Adipocyte (in vitro differentiated cells): ENCODE measurements at regions not wholly inside any gene's neighbourhood (a gene's known extent, or its start where the extent isn't known, plus 50 kb on each side); places are given as distances from the start of the nearest gene placed in this dataset.

Experiments used
- DNase-seq: peaks from one replicate; pipeline ENCODE4 v3.0.0-alpha.2; 2015; ENCODE audit warnings: low read depth
- H3K27me3 ChIP-seq: replicated peaks from 2 replicates; pipeline ENCODE4 v1.7.0; 2013; ENCODE audit warnings: mild to moderate bottlenecking, low read length, moderate library complexity; ENCODE audit not compliant: control insufficient read depth, insufficient read depth
- H3K36me3 ChIP-seq: 2 replicates; pipeline ENCODE4 v1.7.0; 2013; ENCODE audit warnings: low read length, mild to moderate bottlenecking, moderate library complexity; ENCODE audit not compliant: control insufficient read depth, insufficient read depth, severe bottlenecking
- H3K4me1 ChIP-seq: 2 replicates; pipeline ENCODE4 v1.7.0; 2013; ENCODE audit warnings: mild to moderate bottlenecking, low read length, moderate library complexity; ENCODE audit not compliant: control insufficient read depth, insufficient read depth
- H3K4me3 ChIP-seq: 2 replicates; pipeline ENCODE4 v1.7.0; 2013; ENCODE audit warnings: mild to moderate bottlenecking, low read length, moderate library complexity
- H3K9ac ChIP-seq: 2 replicates; pipeline ENCODE4 v1.7.0; 2013; ENCODE audit warnings: mild to moderate bottlenecking, low read length, moderate library complexity
- H3K9me3 ChIP-seq: 2 replicates; pipeline ENCODE4 v1.7.0; 2013; ENCODE audit warnings: mild to moderate bottlenecking, low read length, moderate library complexity; ENCODE audit not compliant: control insufficient read depth

DNA sequence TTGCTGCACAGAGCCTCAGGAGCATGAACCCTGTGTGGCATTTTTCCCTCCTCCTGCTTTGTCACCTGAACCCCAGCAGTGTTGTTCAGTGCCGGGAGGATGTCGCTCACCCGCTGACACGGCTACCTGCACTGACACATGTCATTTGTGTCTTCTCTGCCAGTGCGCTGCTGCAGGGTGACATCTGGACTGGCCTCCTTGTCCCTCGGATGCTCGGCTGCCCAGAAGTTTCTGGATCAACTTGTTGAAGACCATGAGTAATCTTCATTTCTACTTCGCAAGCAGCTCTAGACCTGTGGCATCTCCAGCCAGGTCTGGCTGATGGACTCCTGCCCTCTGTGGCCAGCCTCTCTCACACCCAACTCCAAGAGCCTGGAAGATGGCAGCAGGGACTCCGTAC lies 311.1 kb upstream of the C2CD4B start:
- H3K4me1 ChIP-seq: peaks cover 51% of the 10 kb centered on the region
- H3K4me3 ChIP-seq: no peak overlapping the region
- H3K36me3 ChIP-seq: peaks cover 14% of the 10 kb centered on the region
- H3K27me3 ChIP-seq: no peaks in the 10 kb centered on the region
- no peaks in the 10 kb centered on the region for H3K9me3 ChIP-seq
- H3K9ac ChIP-seq: peak overlapping the region; percentile 62
- no peak for DNase-seq

DNA sequence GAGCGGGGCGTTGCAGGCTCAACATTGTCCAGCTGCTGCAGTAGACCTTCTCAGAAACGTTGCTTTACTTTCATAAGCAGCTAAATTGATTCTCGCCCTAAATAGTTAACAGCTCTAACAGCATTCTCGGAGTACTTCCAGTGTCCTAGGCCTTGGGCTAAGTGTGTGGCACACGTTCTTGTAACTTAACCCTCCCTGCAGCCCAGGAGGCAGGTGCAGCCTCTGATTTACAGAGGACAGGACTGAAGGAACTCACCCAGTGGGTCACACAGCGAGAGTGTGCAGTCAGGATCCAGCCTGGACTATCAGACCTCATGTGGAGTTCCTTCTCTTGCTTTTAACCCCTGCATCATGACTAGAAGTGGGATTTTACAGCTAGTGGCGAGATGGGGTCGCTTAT lies 312.8 kb upstream of the C2CD4B start:
- no peak for DNase-seq

DNA sequence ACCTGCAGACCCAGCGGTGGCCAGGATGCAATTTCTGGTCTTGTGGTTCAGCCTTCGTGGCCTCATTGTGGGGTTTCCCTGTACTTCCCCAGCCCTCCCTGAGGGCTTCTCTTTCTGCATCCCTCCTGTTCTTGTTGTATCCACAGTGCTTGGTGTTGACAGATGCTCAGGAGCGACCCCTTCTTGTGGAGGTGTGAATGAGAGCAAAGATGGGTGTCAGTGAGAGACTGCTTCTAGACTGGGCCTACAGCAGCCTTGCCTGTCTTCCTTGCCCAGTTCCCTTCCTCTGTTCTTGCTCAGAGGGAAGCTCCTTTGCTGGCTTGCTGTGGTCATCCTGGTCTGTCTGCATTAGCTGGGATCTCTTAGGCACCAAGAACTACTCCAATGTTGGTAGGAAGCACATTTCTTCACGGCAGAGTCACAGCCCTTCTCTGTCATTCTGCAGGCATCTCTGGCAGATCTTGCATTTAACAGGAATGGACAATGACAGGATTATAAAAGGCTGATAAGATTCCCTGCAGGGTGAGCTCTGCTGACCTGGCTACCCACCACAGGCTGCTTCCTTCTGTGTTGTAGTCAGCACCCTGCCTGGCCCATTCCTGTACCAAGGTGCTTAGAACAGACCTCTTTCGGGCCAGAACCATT lies 317.8 kb upstream of the C2CD4B start:
- peak overlapping the region; percentile 41 for H3K4me3 ChIP-seq

More for the DNA sequence above, 312.8 kb upstream of the C2CD4B start:
- Histone ChIP-seq H3K9me3 (no peaks in the 10 kb centered on the region), H3K9ac (no peak overlapping the region), H3K36me3 (peaks cover 16% of the 10 kb centered on the region), H3K27me3 (no peaks in the 10 kb centered on the region), H3K4me3 (no peak overlapping the region), H3K4me1 (peaks cover 39% of the 10 kb centered on the region)

DNA sequence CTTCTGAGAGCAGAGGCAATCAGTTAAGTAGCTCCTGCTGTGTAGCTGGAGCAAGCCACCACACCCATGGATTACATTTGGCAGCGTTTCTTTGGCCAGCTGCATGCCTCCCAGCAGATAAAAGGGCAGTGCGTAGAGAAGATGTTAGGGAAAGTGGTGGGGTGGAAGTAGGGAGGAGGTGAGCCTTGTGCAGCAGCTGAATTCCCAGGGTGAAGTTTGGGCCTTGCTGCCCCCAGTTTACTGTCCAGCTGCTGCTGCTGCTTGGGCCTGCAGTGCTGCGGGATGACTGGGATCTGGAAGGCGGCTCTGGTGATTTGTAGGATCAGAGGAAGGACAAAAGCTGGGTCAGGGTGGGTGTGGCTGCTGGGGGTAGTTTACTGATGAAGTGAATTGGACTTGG lies 318.7 kb upstream of the C2CD4B start:
- Histone ChIP-seq H3K9me3 (no peaks in the 10 kb centered on the region), H3K9ac (peak overlapping the region; percentile 62), H3K36me3 (peaks cover 5% of the 10 kb centered on the region), H3K4me1 (peaks cover 53% of the 10 kb centered on the region), H3K4me3 (no peak overlapping the region), H3K27me3 (no peaks in the 10 kb centered on the region)
- DNase-seq: peak; percentile 57

More for the DNA sequence above, 317.8 kb upstream of the C2CD4B start:
- peak; percentile 18 for DNase-seq
- H3K9ac ChIP-seq: peak overlapping the region; percentile 62
- no peaks in the 10 kb centered on the region for H3K9me3 ChIP-seq
- H3K27me3 ChIP-seq: no peaks in the 10 kb centered on the region
- H3K36me3 ChIP-seq: peaks cover 5% of the 10 kb centered on the region
- peaks cover 44% of the 10 kb centered on the region for H3K4me1 ChIP-seq

DNA sequence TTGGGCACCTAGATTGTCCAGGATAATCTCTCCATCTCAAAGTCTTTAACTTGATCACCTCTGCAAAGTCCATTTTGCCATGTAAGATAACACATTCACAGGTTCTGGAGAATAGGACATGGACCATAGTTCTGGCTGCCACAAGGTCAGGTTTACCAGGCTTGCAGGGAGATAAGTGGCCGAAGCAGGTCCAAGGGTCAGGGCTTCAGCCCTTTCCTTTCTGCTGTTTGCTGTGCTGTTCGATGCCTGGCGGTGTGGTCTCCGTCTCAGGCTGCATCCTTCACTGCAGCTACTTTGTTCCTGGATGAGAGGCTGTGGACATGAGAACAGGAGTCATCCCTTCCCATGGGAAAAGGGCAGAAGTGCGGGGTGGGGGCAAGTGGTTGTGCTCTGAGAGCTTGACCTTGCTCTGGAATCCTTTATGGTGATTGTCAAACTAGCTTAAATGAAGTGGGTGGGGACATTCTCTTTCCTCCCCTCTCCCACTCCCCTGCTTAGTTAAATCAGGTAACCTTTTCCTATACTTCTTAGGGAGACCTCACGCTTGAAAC lies 320.2 kb upstream of the C2CD4B start:
- DNase-seq: no peak
- Histone ChIP-seq H3K9ac (peak overlapping the region; percentile 53), H3K9me3 (no peaks in the 10 kb centered on the region), H3K4me1 (peaks cover 53% of the 10 kb centered on the region), H3K27me3 (no peaks in the 10 kb centered on the region), H3K4me3 (peak overlapping the region; percentile 2), H3K36me3 (peaks cover 5% of the 10 kb centered on the region)

DNA sequence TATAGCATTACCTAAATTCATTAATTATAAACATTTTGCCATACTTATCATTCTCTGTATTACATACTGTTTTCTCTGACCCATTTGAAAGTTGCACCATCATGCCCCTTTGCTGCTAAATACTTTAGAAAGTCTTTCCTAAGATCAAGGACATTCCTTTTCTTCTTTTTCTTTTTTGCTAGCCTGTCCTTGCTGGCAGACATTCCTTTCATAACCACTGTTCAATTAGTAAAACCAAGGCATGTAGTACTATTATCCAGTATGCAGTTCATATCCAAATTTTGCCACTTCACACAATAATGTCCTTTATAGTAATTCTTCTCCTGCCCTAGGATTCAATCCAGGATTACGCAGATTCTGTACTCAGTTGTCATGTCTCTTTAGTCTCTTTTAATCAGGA lies 321.0 kb upstream of the C2CD4B start:
- Histone ChIP-seq H3K36me3 (peaks cover 2% of the 10 kb centered on the region), H3K4me1 (peaks cover 53% of the 10 kb centered on the region), H3K4me3 (peak overlapping the region; percentile 2), H3K9ac (peak overlapping the region; percentile 53), H3K27me3 (no peaks in the 10 kb centered on the region), H3K9me3 (no peaks in the 10 kb centered on the region)
- DNase-seq: peak; percentile 81

DNA sequence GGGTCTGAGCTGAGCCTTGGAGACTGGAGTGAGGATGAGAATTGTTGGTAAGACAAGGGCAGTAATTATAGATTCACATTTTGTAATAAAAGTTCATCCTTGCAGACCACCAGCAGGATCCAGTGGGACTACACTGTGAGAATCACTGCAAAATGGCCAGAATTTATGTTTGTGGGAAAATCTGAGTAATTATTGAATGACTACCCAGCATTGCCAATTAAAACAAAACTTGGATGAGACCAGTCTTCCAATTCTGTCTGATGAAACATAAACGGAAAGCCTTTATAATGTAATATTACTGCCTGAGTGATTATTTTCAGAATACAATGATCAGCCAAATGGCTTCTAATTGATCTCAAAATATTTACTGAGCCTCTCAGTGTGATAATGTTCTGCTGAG lies 323.3 kb upstream of the C2CD4B start:
- H3K4me3 ChIP-seq: no peak overlapping the region
- H3K27me3 ChIP-seq: no peaks in the 10 kb centered on the region
- peak overlapping the region; percentile 1 for H3K9ac ChIP-seq
- H3K4me1 ChIP-seq: peaks cover 57% of the 10 kb centered on the region
- DNase-seq: no peak
- H3K36me3 ChIP-seq: no peaks in the 10 kb centered on the region
- no peaks in the 10 kb centered on the region for H3K9me3 ChIP-seq

DNA sequence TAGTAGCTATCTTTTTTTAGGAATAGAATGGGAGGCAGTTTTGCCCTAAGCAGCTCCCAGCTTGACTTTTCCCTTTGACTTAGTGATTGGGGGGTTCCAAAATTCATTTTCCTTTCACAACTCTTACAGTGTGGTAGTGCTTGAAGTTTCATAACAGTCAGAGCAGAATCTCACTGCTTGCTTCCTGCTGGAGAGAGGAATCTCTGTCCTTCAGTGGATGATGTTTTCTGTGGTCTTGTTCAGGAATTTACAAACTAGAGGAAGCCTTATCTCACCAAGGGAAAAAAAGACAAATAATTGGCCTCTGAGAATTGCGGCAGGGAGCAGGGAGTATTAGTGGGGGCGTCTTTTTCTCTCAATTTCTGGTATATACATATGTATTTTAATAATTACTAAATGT lies 326.6 kb upstream of the C2CD4B start:
- DNase-seq: peak; percentile 40
- Histone ChIP-seq H3K9me3 (no peaks in the 10 kb centered on the region), H3K9ac (peak overlapping the region; percentile 59), H3K4me3 (no peak overlapping the region), H3K36me3 (no peaks in the 10 kb centered on the region), H3K27me3 (no peaks in the 10 kb centered on the region), H3K4me1 (peaks cover 54% of the 10 kb centered on the region)

DNA sequence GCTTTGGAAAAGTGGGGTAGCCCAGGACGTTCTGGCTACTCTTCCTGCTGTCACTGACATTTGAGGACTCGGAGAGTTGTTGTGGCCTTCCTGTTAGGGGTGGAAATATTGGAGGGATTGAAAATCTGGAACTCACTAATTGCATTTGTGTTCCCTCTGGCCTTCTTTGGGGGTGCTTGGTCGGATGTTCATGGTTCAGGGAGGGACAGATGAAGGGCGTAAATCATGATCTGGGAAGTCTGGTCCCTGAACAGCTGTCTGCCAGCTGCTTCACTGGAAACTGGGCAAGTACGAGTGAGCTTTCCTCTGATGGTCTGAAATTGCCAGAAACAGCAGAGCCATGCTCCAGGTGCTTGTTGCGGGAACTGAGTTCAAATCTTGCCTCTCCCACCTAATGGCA lies 327.8 kb upstream of the C2CD4B start:
- no peak overlapping the region for H3K9ac ChIP-seq
- H3K36me3 ChIP-seq: no peaks in the 10 kb centered on the region
- H3K4me3 ChIP-seq: no peak overlapping the region
- DNase-seq: no peak
- H3K27me3 ChIP-seq: no peaks in the 10 kb centered on the region
- peaks cover 64% of the 10 kb centered on the region for H3K4me1 ChIP-seq
- no peaks in the 10 kb centered on the region for H3K9me3 ChIP-seq

DNA sequence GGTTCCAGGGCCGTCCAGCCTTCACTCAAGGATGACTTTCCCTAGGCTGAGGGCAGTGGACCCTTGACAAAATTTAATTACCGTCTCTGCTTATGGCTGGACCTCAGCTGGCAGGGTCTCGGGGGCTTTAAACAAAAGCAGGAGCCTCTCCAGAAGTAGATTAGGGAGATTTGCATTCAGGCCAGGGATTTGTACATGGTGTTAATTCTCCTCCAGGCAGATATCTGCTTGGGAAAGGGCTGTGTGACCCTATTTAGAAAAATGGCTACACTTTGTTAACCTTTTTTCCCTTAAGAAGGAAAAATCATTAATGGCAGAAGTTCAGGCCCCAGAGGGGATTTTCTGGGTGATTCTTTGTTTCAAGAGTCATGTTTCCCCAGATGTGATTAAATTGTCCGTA lies 329.1 kb upstream of the C2CD4B start:
- Histone ChIP-seq H3K4me1 (peaks cover 68% of the 10 kb centered on the region), H3K27me3 (no peaks in the 10 kb centered on the region), H3K36me3 (no peaks in the 10 kb centered on the region), H3K9me3 (no peaks in the 10 kb centered on the region), H3K4me3 (no peak overlapping the region), H3K9ac (peak overlapping the region; percentile 30)
- no peak for DNase-seq

DNA sequence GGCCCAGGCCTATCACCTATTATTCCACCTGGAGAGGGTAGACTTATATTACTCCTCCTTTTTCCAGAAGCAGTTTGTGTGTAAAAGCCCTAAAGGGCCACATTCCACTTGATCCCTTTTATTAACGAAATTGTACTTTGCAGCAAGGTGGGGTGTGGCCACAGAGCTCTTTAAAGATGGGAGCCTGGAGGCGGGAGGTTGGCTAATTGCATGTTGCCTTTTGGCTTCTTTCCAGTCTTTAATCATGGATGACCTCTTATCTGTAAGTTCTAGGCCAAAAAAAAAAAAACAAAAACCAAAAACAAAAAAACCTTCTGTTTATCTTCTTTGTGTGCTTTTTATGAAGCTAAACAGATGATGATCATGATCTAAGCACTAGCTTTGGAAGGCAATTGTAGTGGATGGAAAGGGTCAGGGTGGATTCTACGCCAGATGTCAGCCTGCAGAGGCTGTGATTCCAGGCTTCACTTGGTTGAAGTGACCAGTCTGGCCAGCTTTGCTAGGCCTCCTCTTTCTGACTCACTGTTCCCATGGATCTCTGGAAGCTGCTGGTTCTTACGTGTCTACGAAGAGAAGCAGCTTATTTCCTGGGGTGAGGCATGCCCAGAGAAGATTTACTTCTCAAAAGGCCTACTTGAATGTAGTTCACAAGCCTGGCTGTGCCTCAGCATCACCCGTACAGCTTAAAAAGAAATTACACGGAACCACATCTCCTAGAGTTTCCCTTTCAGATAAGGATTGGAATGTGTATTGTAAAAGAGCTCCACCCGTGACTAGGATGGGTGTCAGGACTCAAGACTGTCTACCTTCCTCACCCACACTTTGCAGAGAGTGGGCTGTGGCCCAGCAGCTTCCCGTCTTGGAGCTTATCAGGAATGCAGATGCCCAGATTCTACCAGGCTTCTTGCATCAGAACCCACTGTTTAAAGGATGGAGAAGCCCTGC lies 330.9 kb upstream of the C2CD4B start:
- Histone ChIP-seq H3K9ac (peak overlapping the region; percentile 15), H3K36me3 (no peaks in the 10 kb centered on the region), H3K4me3 (no peak overlapping the region), H3K9me3 (no peaks in the 10 kb centered on the region), H3K27me3 (no peaks in the 10 kb centered on the region), H3K4me1 (peaks cover 84% of the 10 kb centered on the region)
- DNase-seq: peak; percentile 44
